HG03460 (cell line): ENCODE measurements at regions not wholly inside any gene's neighbourhood (a gene's known extent, or its start where the extent isn't known, plus 50 kb on each side); places are given as distances from the start of the nearest gene placed in this dataset.
"Not testable (repeated sequence)": the region's sequence is repeated elsewhere in the genome, so short reads cannot be mapped to it uniquely, and the experiment has no call there.

Experiments used
- ATAC-seq: cut with Tn5 transposase; IDR thresholded peaks from one replicate; pipeline ENCODE4 v1.9.1; 2021; ENCODE audit not compliant: unreplicated experiment

GRCh38 chr17:47066841-47067682 is 88.0 kb upstream of the RPRML start:
- peak; percentile 91 for ATAC-seq

- no peak for ATAC-seq
These were observed 87.0 kb upstream of the RPRML start for GRCh38 chr17:47066095-47066494.

GRCh38 chr17:47064684-47065083 is 85.6 kb upstream of the RPRML start:
- ATAC-seq: no peak

GRCh38 chr17:47063475-47063874 is 84.4 kb upstream of the RPRML start:
- ATAC-seq: no peak

- not testable (repeated sequence) for ATAC-seq
These were observed 83.8 kb upstream of the RPRML start for GRCh38 chr17:47062851-47063250.

GRCh38 chr17:47060005-47060404 is 81.0 kb upstream of the RPRML start:
- ATAC-seq: not testable (repeated sequence)

GRCh38 chr17:47057830-47058229 is 78.8 kb upstream of the RPRML start:
- no peak for ATAC-seq

GRCh38 chr17:47057279-47057678 is 78.2 kb upstream of the RPRML start:
- ATAC-seq: not testable (repeated sequence)

GRCh38 chr17:47056687-47057086 is 77.6 kb upstream of the RPRML start:
- ATAC-seq: not testable (repeated sequence)
